ENCODE measurements at regions not wholly inside any gene's neighbourhood (a gene's known extent, or its start where the extent isn't known, plus 50 kb on each side); places are given as distances from the start of the nearest gene placed in this dataset.
A peak's percentile ranks its signal among the peaks of the same experiment; 100 is the strongest.

DNA sequence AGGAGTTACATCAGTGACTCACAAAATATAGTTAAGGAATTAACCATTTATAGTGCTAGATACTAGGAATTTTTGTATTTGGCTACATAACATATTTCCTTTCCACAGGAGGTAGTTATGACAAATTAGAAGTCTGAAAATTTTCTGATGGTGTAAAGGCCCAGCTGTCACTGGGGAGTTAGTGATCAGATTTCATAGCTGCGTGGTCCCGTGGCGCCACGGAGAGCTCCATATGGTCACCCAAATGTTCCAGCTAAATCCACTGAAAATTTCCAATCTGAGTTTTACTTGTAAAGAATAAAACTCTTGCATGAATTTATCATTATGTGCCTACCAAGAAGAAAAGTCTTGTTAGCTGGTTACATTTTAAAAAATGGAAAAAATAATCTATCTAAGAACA is 368.9 kb upstream of the PLSCR5 start:
- no peak for DNase-seq (ENCODE audit: low read depth)
- CTCF ChIA-PET: interaction anchor here (1.0 kb wide), 1 partner anchor 9 kb away, joined by 3 read pairs; no protein-coding TSS in a partner anchor
- Histone ChIP-seq H3K27me3 (ENCODE audit: control insufficient read depth, insufficient read depth, low read length) (no peaks in the 10 kb centered on the region), H3K36me3 (ENCODE audit: control insufficient read depth, insufficient read depth, low read length) (no peaks in the 10 kb centered on the region), H3K4me3 (ENCODE audit: low read depth, low read length) (no peak overlapping the region)
- POLR2A ChIA-PET: no interaction called here
- TF ChIP-seq, protein P1, sequence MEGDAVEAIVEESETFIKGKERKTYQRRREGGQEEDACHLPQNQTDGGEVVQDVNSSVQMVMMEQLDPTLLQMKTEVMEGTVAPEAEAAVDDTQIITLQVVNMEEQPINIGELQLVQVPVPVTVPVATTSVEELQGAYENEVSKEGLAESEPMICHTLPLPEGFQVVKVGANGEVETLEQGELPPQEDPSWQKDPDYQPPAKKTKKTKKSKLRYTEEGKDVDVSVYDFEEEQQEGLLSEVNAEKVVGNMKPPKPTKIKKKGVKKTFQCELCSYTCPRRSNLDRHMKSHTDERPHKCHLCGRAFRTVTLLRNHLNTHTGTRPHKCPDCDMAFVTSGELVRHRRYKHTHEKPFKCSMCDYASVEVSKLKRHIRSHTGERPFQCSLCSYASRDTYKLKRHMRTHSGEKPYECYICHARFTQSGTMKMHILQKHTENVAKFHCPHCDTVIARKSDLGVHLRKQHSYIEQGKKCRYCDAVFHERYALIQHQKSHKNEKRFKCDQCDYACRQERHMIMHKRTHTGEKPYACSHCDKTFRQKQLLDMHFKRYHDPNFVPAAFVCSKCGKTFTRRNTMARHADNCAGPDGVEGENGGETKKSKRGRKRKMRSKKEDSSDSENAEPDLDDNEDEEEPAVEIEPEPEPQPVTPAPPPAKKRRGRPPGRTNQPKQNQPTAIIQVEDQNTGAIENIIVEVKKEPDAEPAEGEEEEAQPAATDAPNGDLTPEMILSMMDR (IDR thresholded peaks at IDR 0.05; ENCODE audit: insufficient read depth, low read depth, low read length): no peak

DNA sequence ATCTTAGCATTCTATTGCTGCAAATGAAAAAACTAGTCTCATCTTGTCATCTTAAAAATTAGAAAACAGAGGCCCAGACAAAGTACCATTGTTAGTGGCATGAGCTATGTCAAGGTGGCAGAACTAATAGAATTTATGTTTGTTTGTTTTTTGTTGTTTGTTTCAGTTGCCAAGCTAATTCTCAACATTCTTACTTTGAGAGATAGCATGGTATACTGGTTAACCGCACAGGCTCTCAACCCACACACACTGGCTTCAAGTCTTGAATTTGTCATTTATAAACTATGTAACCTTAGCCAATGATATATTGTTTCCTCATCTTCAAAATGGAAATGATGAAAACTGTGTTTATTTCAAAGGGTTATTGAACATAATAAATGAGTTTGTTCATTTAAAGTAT is 367.6 kb upstream of the PLSCR5 start:
- Histone ChIP-seq H3K27me3 (ENCODE audit: control insufficient read depth, insufficient read depth, low read length) (no peaks in the 10 kb centered on the region), H3K4me3 (ENCODE audit: low read depth, low read length) (no peak overlapping the region), H3K36me3 (ENCODE audit: control insufficient read depth, insufficient read depth, low read length) (no peaks in the 10 kb centered on the region)
- POLR2A ChIA-PET: no interaction called here
- TF ChIP-seq, protein P1 (IDR thresholded peaks at IDR 0.05; ENCODE audit: insufficient read depth, low read depth, low read length): no peak
- CTCF ChIA-PET: no interaction called here
- no peak for DNase-seq (ENCODE audit: low read depth)

DNA sequence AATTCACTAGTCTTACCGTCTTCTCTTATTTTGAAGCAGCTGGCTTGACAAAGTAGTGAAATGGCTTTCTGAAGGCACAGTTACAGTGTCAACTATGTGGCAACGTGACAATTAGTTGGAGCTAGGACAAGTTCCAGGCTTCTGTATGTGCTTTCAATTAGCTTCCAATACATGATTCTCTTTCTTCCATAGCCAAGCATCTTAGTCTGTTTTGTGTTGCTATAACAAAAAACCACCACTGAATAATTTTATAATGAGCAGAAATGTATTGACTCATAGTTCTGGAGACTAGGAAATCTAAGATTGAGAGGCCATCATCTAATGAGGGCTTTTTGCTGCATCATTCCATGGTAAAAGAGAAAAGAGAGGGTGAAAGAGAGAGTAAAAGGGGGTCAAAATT is 365.1 kb upstream of the PLSCR5 start:
- peak; percentile 5 for DNase-seq (ENCODE audit: low read depth)

GRCh38 chr3:146969356-146969755 is 364.2 kb upstream of the PLSCR5 start:
- TF ChIP-seq, protein P1 (IDR thresholded peaks at IDR 0.05; ENCODE audit: insufficient read depth, low read depth, low read length): no peak
- no peak overlapping the region for H3K4me3 ChIP-seq (ENCODE audit: low read depth, low read length)
- ChIA-PET CTCF (no interaction called here), POLR2A (no interaction called here)
- no peaks in the 10 kb centered on the region for H3K36me3 ChIP-seq (ENCODE audit: control insufficient read depth, insufficient read depth, low read length)
- no peaks in the 10 kb centered on the region for H3K27me3 ChIP-seq (ENCODE audit: control insufficient read depth, insufficient read depth, low read length)
- peak; percentile 15 for DNase-seq (ENCODE audit: low read depth)

More for the DNA sequence above, 365.1 kb upstream of the PLSCR5 start:
- Histone ChIP-seq H3K4me3 (ENCODE audit: low read depth, low read length) (no peak overlapping the region), H3K36me3 (ENCODE audit: control insufficient read depth, insufficient read depth, low read length) (no peaks in the 10 kb centered on the region), H3K27me3 (ENCODE audit: control insufficient read depth, insufficient read depth, low read length) (no peaks in the 10 kb centered on the region)
- TF ChIP-seq, protein P1 (IDR thresholded peaks at IDR 0.05; ENCODE audit: insufficient read depth, low read depth, low read length): no peak
- POLR2A ChIA-PET: no interaction called here
- CTCF ChIA-PET: no interaction called here

DNA sequence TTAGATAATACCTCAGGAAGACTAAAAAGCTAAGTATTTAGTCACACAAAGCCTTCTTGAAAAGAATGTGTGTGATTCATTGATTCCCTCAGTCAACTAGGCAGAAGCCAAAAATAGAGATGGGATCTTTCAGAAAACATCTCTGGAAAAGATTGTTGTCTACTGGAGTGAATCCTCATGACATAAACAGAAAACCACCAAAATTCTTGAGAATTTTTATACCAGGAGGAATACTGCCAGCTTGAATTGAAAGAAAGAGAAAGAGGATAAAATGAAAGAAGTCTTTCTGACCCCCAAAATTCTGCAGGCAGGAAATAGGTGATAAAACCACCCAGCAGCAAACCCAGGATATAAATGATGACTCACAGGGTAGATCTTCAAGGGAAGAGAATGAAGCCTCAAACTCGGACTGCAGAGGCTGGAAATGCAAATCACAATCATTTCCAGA is 363.1 kb upstream of the PLSCR5 start:
- peak; percentile 97 for DNase-seq (ENCODE audit: low read depth)
- TF ChIP-seq, protein P1 (IDR thresholded peaks at IDR 0.05; ENCODE audit: insufficient read depth, low read depth, low read length): no peak
- no peak overlapping the region for H3K4me3 ChIP-seq (ENCODE audit: low read depth, low read length)
- H3K27me3 ChIP-seq (ENCODE audit: control insufficient read depth, insufficient read depth, low read length): no peaks in the 10 kb centered on the region
- CTCF ChIA-PET: no interaction called here
- H3K36me3 ChIP-seq (ENCODE audit: control insufficient read depth, insufficient read depth, low read length): no peaks in the 10 kb centered on the region
- POLR2A ChIA-PET: interaction anchor here (0.7 kb wide), 1 partner anchor 13 kb away, joined by 3 read pairs; no protein-coding TSS in a partner anchor
